Islet precursor cell (in vitro differentiated cells): ENCODE measurements at regions not wholly inside any gene's neighbourhood (a gene's known extent, or its start where the extent isn't known, plus 50 kb on each side); places are given as distances from the start of the nearest gene placed in this dataset.
"Not testable (repeated sequence)": the region's sequence is repeated elsewhere in the genome, so short reads cannot be mapped to it uniquely, and the experiment has no call there.

ENCODE experiments used
- DNase-seq: peaks from one replicate; pipeline ENCODE4 v3.0.0-alpha.2; 2018

DNA sequence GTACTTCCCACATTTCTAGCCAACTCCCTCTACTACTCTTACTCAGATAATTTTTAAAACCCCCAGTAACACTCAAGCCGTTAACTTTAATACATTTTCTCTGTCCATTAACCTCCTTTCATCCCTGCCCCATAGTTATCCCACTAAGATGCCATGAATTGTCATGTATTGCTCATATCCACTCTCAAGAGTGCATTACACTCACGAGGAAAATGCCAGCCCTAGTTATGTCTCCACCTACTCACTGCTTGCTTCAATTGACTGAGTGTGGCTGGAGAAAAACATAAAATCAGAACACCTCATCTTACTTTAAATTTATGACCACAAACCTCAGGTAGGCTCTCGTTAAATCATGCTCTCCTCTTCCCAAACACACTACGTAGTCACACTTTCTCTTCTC is 324.1 kb upstream of the NPSR1 start:
- DNase-seq = no peak

GRCh38 chr7:34337163-34337562 is 320.9 kb upstream of the NPSR1 start:
- DNase-seq = no peak

DNA sequence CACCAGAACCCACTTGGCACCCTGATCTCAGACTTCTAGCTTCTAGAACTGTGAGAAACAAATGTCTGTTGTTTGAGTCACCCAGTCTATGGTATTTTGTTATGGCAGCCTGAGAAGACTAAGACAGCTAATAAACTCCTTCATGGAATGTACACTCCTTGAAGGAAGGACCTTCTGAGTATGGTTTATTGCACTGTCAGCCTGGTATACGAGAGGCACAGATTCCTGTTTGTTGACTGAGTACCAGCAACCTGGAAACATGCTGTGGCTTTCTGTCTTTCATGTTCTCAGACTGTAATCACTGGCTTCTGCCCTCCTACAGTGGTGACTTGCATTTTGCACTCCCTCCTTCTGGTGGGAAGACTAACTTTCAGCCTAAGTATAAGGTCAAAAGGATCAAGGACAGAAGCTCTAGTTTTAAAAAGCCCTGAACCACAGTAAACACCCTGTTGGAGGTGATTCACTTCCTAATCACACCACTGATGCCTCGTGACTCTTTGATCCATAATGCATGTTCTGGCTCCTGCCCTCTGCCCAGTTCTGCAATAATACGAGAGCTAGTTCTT is 319.0 kb upstream of the NPSR1 start:
- DNase-seq = peak; percentile 88

DNA sequence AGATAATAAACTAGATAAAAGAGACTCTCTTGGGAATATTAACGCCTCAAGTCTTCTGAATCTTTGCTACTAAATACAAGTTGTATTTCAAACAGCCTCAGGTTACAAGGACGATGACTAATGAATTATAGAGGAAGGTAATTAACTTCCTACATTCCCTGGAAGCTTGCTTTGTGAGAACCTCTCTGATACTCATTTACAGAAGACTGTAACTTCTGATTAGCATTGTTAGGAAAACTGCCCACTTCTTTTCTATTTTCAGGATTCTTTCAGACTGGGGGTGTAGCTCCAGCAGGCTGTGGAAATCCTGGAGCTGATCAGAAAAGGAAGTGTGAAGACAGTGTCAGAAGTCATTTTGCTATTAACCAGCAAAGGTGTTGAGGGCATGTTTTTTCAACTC is 316.7 kb upstream of the NPSR1 start:
- DNase-seq = no peak

- no peak for DNase-seq
These were observed 315.6 kb upstream of the NPSR1 start for GRCh38 chr7:34342387-34342786.

GRCh38 chr7:34343667-34344066 is 314.4 kb upstream of the NPSR1 start:
- DNase-seq = no peak

DNA sequence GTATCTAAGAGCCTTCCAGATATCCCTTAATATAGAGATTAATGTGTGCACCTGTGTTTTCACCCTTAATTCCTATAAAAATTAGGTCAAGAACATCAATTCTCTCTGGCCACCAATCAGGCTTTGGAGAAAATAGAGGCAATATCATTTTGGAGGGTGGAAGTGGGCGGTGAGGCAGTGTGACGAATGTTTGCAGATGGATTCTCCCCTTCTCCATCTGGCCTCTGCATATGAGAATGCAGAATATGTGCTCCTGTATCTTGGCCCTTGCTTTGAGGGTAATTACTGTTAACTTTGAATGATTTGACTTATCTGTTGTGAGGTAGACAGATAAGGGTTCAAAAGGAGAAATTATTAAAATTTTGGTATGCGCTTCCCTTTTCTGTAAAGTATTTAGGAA is 304.0 kb upstream of the NPSR1 start:
- no peak for DNase-seq

- DNase-seq = no peak
These were observed 303.1 kb upstream of the NPSR1 start for GRCh38 chr7:34354899-34355298.

DNA sequence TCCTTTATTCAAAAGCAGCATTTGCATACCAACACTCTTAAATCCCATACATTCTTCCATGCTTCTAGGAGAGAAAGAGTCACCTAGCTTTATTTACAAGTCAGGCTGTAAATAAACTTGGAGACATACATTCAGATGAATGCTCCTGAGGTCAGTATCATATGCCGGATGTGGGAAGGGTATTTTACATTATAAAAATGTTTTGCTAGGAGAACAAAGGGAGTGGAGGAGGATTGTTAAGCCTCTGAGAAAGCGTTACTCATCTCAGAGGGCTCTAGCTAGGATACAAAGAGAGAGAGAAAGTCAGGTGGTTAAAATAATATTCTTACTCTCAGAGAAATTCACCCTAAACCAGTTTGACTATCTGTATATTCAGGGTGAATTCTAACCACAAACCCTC is 300.9 kb upstream of the NPSR1 start:
- no peak for DNase-seq

DNA sequence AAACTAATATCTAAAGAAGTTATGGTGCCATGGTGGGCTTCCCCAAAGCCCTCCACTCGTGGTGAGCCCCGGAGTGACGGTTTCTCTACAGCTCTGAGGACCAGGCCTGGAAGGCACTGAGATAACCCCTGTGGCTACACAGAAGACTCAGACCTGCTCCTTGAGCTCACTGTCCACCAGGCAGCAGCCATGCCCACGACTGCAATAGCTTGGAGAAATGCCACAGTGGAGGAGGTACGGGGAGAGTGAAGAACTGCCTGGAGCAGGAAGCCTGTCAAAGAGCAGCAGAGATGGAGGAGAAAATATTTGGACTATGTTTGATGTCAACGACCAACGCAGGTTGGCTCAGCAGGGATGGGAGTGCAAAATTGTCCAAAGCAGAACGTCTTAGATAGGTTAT is 300.1 kb upstream of the NPSR1 start:
- DNase-seq = no peak

DNA sequence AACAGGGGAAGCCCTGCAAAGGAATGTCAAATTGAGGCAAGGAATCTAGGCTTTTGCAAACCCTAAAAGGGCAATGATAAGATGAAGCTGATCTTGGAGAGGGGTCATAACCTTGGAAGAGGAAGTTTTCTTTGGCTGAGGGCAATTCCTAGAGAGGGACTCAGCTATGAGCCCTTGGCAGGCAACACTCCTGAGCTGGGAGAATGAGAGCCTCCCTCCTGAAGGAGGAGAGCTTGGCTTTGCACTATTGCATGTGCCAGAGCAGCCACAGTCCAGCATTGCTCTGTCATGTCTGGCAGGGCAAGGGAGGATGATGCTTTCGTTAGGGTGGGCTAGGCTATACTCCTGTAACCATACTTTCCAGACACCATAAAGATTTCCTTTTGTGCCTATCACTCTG is 299.4 kb upstream of the NPSR1 start:
- not testable (repeated sequence) for DNase-seq

GRCh38 chr7:34361663-34362250 is 296.3 kb upstream of the NPSR1 start:
- no peak for DNase-seq

DNA sequence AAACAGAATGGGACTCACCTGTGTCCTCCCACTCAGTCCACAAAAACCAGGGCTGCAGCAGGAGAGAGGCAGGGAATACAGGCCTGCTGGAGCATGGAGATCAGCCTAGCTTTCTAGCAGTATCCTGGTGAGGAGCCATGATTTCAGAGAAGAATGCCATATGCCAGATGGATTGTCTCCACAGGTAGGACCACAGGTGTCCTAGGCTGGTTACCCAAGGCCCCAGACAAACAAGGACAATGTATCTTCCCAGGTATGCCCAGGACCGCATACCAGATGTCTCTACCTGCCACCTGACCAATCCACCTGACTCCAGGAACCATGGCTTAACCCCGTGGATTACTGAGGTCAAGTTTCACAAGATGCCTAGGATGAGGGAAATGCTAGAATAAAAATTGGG is 295.4 kb upstream of the NPSR1 start:
- DNase-seq = no peak

DNA sequence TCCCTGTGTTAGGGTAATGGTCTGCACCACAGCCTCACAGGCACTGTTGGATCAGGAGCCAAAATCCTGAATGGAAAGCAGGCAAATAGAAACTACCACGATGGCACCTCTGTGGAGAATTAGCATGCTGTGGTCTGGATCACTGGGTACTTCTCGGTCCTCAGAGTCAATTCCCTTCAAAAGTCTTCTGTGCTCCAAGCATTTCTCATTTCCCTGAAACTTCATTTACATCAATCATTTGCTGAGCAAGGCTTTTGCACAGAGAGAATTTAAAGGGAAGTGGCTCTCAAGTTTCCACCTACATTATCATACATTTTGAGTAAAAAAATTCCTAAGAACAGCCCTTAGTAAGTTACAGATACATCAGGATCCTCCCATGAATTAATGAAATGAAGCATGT is 293.9 kb upstream of the NPSR1 start:
- DNase-seq = no peak

DNA sequence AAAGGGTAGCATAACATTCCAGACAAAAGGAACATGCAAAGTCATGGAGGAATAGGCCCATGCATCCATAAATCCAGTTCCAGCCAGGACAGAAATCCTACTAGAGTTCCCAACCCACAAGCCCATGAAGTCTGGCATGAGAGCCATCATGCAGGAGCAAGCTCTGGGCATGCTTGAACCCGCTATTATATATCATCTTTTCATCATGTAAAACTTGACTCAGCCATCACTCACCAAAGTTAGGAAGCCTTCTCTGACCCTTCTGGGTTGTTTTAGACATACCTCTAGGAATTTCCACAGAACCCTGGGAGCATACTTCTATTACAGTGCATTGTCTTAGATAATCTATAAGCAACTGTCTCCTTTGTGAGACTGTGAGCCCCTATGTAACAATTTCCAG is 293.0 kb upstream of the NPSR1 start:
- no peak for DNase-seq

DNA sequence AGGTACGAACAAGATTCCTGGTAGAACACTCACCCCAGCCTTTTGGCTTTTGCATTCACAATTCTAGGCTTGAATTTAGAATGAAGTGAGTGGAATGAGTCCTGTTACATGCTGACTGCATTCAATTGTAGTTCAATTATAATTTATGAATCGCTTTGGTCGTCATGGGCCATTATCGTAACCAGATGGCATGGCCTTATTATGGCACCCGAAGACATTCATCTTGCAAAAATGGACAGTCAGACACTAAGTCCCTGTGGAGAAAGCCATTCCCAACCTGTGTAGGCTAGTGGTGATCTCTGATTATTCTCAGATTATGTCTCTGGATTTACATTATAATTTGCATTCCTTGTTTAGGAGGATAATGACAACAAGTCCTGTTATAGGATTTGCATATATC is 292.4 kb upstream of the NPSR1 start:
- no peak for DNase-seq

GRCh38 chr7:34371922-34372321 is 286.1 kb upstream of the NPSR1 start:
- DNase-seq = no peak

DNA sequence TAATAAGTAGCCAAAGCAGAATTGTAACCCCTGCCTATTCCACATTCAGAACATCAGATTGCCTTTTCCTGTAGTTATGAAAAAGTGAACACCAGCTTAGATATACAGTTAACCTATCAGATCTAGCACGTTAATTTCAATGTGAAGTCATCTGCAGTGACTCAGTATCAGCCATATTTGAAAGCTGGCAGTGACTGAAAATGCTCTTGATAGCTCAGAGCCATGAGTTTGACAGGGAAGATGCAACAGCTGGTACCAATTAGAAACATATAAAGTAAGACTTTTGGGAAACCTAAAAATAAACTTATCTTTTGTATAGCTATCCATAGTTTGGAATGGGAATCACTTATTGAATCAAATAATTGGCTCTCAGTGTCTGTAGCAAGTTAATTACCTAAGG is 284.1 kb upstream of the NPSR1 start:
- DNase-seq = no peak

DNA sequence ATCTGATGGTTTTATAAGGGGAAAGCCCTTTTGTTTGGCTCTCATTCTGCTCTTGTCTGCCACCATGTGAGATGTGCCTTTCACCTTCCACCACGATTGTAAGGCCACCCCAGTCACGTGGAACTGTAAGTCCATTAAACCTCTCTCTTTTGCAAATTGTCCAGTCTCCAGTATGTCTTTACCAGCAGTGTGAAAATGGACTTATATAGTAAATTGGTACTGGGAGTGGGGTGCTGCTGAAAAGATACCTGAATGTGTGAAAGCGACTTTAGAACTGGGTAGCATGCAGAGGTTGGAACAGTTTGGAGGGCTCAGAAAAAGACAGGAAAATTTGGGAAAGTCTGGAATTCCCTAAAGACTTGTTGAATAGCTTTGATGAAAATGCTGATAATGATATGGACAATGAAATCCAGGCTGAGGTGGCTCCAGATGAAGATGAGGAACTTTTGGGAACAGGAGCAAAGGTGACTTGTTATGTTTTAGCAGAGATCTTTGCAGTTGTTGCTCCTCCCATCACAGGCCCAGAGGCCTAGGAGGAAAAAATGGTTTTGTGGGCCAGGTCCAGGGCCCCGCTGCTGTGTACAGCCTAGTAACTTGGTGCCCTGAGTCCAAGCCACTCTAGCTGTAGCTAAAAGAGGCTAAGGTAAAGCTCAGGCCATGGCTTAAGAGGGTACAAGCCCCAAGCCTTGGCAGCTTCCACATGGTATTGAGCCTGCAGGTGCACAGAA is 275.7 kb upstream of the NPSR1 start:
- no peak for DNase-seq

GRCh38 chr7:34385384-34385783 is 272.6 kb upstream of the NPSR1 start:
- no peak for DNase-seq

DNA sequence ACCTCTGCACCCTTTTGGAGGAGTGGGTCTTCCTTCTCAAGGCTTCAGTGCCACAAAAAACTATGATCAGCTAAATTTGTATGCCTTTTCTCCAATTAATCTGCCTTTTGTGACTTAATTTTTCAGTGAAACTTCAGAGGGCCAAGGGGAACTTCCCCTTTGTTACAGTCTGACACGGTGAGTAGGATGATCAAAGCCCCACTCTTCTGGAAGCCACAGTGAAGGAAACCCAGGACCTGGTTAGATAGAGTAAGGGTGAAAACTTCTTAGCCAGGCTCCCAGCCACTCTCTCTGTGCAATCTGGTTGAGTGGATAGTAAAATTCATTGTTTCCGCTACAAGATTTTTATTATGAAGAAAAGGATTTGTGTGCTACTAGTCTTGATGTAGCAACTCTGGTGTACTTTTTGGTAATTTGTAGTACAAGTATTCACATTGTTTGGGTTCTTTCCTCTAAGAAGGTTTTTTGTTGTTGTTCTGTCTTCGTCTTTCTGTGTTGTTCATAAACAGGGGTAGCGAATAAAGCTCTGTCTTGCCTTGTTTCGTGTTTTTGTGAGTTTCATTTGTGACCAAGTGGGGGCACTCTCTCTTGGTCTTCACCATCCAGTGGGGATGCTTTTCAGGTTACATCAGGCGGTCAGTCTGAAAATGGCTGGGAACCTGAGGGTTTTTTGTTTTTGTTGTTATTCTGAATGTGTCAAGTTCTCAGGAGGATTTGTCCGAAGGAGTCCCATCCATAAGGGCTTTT is 268.5 kb upstream of the NPSR1 start:
- DNase-seq = no peak

GRCh38 chr7:34390103-34390502 is 267.9 kb upstream of the NPSR1 start:
- no peak for DNase-seq

GRCh38 chr7:34392972-34393371 is 265.0 kb upstream of the NPSR1 start:
- DNase-seq = no peak

- no peak for DNase-seq
These were observed 261.5 kb upstream of the NPSR1 start for GRCh38 chr7:34396437-34397064.
